ENCODE measurements at regions not wholly inside any gene's neighbourhood (a gene's known extent, or its start where the extent isn't known, plus 50 kb on each side); places are given as distances from the start of the nearest gene placed in this dataset.
"Not testable (repeated sequence)": the region's sequence is repeated elsewhere in the genome, so short reads cannot be mapped to it uniquely, and the experiment has no call there.

GRCh38 chr1:82388679-82389078 is 587.9 kb downstream of the ADGRL2 start:
- no peak for DNase-seq

DNA sequence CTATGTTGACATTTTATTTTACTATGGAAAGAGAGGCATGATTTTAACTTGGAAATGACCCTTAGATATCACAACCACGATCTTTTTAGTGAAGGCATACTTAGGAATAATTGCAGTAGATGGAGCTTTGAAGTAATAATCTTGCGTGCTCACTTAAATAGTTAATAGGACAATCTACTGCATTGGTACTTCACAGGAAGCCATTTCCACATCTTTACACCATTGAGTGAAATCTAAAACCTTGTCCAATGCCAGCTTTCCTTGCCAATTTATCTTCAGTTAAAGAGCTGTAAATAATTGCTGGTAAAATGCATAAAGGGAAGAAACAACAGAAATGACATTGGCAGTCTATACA is 586.3 kb downstream of the ADGRL2 start:
- DNase-seq = no peak

DNA sequence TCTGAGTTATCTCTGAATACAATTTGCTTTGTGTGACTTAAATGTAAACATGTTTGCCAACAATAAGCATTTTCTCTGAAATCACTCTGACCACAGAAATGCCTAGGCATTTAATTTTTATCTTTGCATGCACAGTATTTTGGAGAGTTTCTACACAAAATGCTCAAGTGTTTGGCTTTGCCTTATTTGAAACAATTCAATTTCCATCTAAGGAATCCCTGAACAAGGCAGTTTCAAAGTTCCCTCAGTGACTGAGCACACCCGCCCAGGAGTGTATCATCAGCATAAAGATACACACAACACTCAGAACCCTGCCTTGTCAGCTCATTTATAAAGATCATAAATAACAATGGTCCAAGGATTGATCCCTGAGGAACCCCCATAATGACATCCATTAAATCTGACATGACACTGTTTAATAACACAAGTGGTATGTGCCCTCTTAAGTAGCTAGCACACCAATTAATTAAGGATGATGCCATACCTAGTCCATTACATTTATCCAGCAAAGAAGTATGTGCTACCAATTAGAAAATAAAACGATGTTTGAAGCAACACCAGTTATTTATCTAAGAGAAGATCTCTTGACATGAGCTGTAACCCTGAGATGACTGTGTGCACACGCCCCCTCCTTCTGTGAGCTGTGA is 585.8 kb downstream of the ADGRL2 start:
- DNase-seq = no peak

DNA sequence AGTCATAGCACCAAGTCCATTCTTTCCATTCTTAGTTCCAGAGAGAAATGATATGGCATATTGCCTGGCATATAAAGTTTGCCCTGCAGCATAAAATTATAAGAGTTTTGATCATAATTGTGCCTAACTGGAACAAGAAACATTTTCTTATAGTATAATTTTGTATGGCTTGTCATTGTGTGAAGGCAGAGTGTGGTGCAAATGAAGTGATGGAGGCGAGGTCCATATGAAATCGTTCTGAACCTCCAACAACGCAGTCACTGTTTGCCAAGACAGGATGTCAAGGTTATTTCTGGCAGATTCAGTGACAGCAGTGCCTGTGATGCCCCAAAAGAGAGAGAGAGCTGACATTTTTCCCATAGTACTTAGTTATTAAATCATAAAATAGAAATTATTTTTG is 584.0 kb downstream of the ADGRL2 start:
- DNase-seq = no peak

DNA sequence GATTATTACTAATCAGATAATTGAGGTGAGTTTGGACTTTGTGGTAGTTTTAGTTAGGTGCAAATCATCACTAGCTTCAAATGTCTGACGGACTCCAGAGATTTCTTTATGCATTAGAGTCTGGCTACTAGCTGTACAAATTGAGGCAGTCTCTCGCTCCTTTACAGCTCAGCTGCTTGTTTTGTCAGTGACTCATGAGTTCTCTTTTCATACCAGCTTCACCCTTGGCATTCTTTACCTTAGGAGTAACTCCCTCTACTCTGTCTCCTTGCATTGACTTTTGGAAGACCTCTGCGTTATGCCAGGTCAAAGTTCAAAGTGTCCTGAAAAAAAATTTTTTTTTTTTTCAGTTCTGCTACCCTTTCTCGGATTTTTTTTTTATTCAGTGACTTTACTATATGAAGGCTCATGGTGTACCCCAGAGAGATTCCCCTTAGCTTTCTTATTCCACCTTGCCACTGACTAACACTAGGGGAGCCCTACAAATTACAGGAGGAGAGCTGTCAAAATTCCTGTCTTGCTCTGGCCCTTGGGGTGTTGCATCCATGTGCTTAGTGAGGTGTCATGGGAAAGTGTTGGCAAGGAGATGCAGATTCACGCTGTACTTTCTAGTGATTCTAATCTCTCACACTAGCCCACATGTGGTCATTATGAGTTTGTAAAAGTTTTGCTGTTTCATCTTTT is 576.6 kb downstream of the ADGRL2 start:
- DNase-seq = no peak

DNA sequence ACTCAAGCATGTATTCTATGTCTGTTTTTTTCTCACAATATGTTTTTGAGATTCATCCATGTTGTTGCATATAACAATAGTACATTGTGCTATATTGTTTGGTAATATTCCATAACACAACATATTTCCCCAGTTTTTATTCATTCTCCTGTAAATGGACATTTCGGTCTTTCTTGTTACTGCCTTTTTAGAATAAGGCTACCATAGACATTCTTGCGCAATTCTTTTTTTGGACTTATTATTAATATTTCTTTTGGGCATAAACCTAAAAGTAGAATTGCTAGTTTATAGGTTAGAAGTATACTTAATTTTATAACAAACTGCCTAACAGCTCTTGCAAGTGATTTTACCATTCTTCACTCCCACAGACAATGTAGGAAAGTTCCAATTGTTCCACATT is 573.0 kb downstream of the ADGRL2 start:
- DNase-seq = no peak

DNA sequence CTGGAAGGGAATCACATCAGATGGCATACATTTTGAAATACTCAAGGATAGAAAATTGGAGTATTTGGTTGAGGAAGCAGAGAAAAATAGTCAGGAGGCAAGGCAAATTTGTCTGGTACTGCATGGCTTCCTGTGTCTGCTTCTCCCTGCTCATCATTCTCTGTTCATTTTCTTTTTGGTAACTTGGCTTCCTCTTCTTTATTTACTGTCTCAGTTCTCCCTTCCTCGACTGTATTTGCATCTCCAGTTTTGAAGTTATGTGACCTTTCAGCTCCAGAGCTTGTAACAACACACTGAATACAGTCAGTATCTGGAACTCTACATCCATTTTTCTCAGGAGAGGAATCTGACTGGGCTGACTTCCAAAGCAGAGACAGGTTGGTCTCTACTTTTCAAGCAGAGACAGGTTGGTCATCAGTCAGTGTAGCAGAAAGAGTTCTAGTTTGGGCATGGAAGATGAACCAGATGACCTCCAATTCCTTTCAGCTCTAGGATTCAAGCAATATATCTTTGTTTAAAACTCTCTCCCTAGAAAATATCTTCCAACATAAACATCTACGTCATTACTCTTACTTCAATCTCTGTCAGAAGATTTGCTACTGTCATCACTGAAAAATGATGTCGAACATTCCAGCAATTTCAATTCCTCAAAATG is 571.2 kb downstream of the ADGRL2 start:
- DNase-seq = no peak

- no peak for DNase-seq
These were observed 566.7 kb downstream of the ADGRL2 start for GRCh38 chr1:82367456-82367855.

- DNase-seq = no peak
These were observed 566.0 kb downstream of the ADGRL2 start for GRCh38 chr1:82366689-82367088.

DNA sequence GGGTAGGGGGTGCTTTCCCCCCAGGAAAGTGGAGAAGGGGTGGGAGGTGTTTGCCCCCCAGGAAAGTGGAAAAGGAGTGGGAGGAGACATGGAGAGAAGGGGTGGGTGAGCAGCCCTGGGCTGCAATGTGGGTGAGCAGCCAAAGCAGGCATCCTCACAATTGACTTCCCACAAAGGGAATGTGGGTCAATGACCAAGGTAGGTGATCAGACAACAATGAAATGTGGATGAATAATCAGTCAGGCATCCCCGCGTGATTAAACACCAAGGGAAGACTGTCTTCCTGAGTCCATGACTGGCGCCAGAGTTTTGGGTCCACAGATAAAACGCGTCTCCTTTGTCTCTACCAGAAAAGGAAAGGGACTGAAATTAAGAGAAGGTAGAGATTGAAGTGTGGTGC is 558.8 kb downstream of the ADGRL2 start:
- not testable (repeated sequence) for DNase-seq

DNA sequence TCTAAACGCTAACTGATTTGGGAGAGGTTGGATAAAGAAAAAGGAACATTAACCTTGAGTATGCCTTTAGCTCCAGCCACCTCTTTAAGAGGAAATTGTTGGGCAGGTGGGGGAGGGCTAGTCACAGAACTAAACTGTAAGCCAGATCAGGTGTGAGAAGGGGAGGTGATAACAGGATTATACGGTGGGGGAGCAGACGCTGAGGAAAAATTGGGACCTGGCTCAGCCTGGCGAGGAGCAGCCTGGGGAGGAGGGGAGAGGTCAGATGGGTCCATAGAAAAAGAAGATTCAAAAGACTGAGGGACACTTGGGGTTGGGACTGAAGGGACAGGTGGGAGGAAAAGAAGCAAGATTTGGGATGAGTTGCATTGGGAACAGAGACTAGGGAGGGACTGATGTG is 558.0 kb downstream of the ADGRL2 start:
- DNase-seq = not testable (repeated sequence)

DNA sequence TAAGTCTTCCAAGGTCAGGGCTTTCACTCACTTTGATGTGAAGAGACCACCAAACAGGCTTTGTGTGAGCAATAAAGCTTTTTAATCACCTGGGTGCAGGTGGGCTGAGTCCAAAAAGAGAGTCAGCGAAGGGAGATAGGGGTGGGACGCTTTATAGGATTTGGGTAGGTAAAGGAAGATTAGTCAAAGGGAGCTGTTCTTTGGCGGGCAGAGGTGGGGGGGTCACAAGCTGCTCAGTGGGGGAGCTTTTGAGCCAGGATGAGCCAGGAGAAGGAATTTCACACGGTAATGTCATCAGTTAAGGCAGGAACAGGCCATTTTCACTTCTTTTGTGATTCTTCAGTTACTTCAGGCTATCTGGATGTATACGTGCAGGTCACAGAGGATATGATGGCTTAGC is 553.8 kb downstream of the ADGRL2 start:
- not testable (repeated sequence) for DNase-seq

GRCh38 chr1:82348487-82348886 is 547.8 kb downstream of the ADGRL2 start:
- no peak for DNase-seq

DNA sequence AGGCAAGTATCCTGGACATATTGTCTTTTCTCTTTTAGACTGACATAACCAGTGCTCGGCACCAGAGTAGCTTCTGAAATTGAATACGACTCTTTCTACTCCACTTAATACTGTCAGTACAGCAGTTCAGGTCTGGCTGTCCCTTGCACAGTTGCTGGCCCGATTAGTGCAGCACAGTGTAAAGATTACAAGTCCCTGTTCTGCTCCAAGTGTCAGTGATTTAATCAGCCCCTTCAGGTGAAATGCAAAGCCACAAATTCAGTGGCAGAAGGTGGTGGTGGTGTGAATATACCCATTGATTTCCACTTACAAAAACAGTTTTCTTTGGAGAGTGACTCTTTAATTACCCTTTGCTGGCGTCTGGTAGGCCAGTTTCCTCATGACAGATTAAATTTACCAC is 545.4 kb downstream of the ADGRL2 start:
- DNase-seq = no peak

- DNase-seq = no peak
These were observed 542.6 kb downstream of the ADGRL2 start for GRCh38 chr1:82343381-82343780.

DNA sequence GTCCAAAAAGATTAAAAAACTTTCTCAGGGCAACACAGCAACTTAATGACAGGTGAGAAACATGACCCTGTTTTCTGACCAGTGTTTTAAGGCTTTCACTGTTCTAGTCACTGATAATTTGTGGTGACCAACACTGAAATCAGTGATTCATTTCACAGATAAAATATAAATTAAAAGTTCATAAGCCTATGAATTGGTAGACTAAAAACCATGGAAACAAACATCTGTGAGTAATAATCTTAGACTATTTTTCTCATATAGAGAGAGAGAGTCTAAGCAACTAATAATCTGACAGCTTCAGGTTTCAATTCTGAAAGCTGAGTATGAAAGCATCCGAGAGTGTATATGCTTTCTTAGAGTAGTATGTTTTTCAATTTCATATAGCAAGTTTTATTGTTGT is 536.9 kb downstream of the ADGRL2 start:
- no peak for DNase-seq

DNA sequence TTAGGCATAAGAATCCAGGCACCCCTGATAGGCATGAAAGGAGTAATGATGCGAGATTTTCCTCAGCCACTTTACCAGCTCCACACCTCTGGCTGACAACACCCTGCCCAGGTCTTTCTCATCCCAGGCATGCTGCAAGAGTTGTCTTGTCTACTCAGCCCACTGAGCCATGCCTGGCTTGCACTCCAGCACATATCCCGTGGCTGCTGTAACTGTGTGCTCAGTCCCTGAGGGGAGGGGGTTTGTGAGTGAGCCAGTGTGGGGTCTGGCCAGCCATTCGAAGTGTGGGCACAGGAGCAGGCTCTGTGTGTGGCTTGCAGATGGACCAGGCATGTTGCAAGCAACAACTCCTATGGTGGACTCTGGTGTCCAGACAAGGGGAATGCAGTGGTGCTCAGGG is 529.6 kb downstream of the ADGRL2 start:
- DNase-seq = no peak

GRCh38 chr1:82329226-82329625 is 528.5 kb downstream of the ADGRL2 start:
- no peak for DNase-seq

DNA sequence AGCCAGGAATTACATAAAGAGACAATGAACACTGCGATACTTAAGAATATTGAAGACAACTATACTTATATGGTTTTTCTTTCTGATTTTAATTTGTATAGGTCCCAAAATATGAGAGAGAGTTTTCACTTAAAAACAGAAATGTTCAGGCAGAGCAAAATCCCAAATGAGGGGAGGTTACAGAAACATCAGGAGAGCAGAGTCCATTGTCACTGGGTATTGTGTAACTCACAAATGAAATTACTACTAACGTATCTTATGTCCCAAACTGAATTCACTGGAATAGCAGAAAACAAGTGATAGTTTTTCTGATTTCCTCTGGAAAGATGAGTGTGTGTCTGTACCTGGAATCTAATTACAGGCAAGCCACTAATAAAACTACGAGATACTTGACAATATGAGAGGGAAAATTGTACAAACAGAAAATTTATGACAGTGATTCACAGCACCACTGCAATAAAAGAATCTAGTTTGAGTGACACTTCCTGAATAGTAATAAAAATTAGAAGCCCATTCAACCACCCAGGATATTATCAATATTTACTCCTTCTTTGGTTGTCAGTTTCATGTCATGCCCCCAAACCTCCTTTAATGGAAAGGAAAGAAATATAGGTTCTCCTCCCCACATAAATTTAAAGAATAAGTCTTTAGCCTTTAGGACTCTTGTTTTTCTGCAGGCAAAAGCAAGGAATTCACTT is 522.6 kb downstream of the ADGRL2 start:
- DNase-seq = no peak

GRCh38 chr1:82321794-82322193 is 521.1 kb downstream of the ADGRL2 start:
- no peak for DNase-seq

- no peak for DNase-seq
These were observed 518.8 kb downstream of the ADGRL2 start for GRCh38 chr1:82319546-82319945.

GRCh38 chr1:82318921-82319320 is 518.2 kb downstream of the ADGRL2 start:
- DNase-seq = no peak

- no peak for DNase-seq
These were observed 517.5 kb downstream of the ADGRL2 start for GRCh38 chr1:82318265-82318664.

DNA sequence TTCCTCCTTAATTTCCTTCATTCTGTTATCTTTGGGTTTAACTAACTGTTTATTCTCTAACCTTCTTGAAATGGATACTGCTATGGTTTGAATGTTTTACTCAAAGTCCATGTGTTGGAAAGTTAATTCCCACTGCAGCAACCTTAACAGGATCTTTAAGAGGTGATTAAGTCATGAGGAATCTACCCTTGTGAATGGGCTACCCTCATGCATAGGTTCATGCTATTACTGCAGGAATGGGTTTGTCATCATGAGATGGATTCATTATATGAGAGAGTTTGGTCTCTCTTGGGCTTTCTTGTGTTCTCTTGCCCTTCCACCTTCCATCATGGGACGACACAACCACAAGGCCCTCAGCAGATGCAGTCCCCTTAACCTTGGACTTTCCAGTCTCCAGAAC is 516.9 kb downstream of the ADGRL2 start:
- no peak for DNase-seq
